Osteoblast (primary cell): ENCODE measurements at regions not wholly inside any gene's neighbourhood (a gene's known extent, or its start where the extent isn't known, plus 50 kb on each side); places are given as distances from the start of the nearest gene placed in this dataset.

Experiments used
- DNase-seq: peaks from one replicate; pipeline ENCODE4 v3.0.0; 2011; ENCODE audit warnings: low spot score, mixed read lengths; ENCODE audit not compliant: insufficient read length; ENCODE audit errors: missing footprints
- H2AFZ ChIP-seq: 2 replicates; pipeline ENCODE4 v1.6.0; 2011; ENCODE audit warnings: mild to moderate bottlenecking, low read length
- H3K27ac ChIP-seq: 2 replicates; pipeline ENCODE4 v1.5.1; 2011; ENCODE audit warnings: mild to moderate bottlenecking, low read depth, low read length, moderate library complexity
- H3K27me3 ChIP-seq: 2 replicates; pipeline ENCODE4 v1.6.0; 2012; ENCODE audit warnings: mild to moderate bottlenecking, control low read depth, inconsistent platforms, low read length, moderate library complexity; ENCODE audit not compliant: insufficient read depth
- H3K36me3 ChIP-seq: 2 replicates; pipeline ENCODE4 v1.5.1; 2011; ENCODE audit warnings: mild to moderate bottlenecking, low read length, control low read depth, moderate library complexity; ENCODE audit not compliant: insufficient read depth
- H3K4me1 ChIP-seq: 2 replicates; pipeline ENCODE4 v1.5.1; 2011; ENCODE audit warnings: mild to moderate bottlenecking, low read length, control low read depth, moderate library complexity; ENCODE audit not compliant: insufficient read depth
- H3K4me2 ChIP-seq: 2 replicates; pipeline ENCODE4 v1.6.0; 2011; ENCODE audit warnings: mild to moderate bottlenecking, low read length; ENCODE audit not compliant: insufficient read depth
- H3K4me3 ChIP-seq: fragments of 200-600 bp; sonication (generic); 3 replicates; pipeline ENCODE4 v1.5.1; 2012; ENCODE audit warnings: mild to moderate bottlenecking, low read length, inconsistent platforms; ENCODE audit not compliant: insufficient read depth
- H3K79me2 ChIP-seq: 2 replicates; pipeline ENCODE4 v1.6.0; 2012; ENCODE audit warnings: mild to moderate bottlenecking, low read length, control low read depth, inconsistent platforms; ENCODE audit not compliant: insufficient read depth
- H3K9me3 ChIP-seq: 2 replicates; pipeline ENCODE4 v1.5.1; 2011; ENCODE audit warnings: low read depth, low read length, control low read depth
- H4K20me1 ChIP-seq: 2 replicates; pipeline ENCODE4 v1.6.0; 2012; ENCODE audit warnings: mild to moderate bottlenecking, low read length, control low read depth; ENCODE audit not compliant: insufficient read depth
- TF ChIP-seq, protein P1 (sequence below): IDR thresholded peaks from 2 replicates; pipeline ENCODE4 v1.5.1; 2011; ENCODE audit warnings: mild to moderate bottlenecking, low read depth, low read length, moderate library complexity; ENCODE audit errors: extremely low read depth

GRCh38 chr3:13954741-13955483, 75.0 kb upstream of the WNT7A start:
- Histone ChIP-seq H3K79me2 (no peaks in the 10 kb centered on the region), H3K27me3 (no peaks in the 10 kb centered on the region), H3K4me3 (no peak overlapping the region), H3K4me1 (no peaks in the 10 kb centered on the region), H2AFZ (no peak overlapping the region), H3K36me3 (no peaks in the 10 kb centered on the region), H3K27ac (no peak overlapping the region), H3K9me3 (no peaks in the 10 kb centered on the region), H3K4me2 (no peak overlapping the region), H4K20me1 (no peaks in the 10 kb centered on the region)
- TF ChIP-seq, protein P1, sequence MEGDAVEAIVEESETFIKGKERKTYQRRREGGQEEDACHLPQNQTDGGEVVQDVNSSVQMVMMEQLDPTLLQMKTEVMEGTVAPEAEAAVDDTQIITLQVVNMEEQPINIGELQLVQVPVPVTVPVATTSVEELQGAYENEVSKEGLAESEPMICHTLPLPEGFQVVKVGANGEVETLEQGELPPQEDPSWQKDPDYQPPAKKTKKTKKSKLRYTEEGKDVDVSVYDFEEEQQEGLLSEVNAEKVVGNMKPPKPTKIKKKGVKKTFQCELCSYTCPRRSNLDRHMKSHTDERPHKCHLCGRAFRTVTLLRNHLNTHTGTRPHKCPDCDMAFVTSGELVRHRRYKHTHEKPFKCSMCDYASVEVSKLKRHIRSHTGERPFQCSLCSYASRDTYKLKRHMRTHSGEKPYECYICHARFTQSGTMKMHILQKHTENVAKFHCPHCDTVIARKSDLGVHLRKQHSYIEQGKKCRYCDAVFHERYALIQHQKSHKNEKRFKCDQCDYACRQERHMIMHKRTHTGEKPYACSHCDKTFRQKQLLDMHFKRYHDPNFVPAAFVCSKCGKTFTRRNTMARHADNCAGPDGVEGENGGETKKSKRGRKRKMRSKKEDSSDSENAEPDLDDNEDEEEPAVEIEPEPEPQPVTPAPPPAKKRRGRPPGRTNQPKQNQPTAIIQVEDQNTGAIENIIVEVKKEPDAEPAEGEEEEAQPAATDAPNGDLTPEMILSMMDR, result no peak
- DNase-seq, result no peak

DNA sequence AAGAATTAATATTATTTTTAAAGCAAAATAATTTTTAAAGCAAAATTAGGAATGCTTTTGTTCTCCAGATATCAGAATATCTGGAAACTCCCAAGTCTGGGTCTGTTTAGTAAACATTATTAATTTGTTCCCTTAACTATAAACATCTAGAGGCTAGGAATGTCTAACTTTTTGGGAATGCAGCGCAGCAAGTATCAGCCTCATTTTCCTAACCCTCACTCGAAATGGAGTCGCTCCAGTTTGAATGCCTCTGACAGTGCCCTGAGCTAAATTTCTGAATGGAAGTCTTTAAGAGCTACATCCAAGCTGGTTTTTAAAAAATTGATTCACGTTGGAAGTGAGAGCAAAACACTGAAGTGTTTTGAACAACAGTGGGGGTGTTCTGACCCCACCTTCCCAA, 74.4 kb upstream of the WNT7A start:
- TF ChIP-seq, protein P1, result no peak
- no peak overlapping the region for H2AFZ ChIP-seq
- no peak overlapping the region for H3K4me3 ChIP-seq
- DNase-seq, result no peak
- H3K79me2 ChIP-seq, result no peaks in the 10 kb centered on the region
- H4K20me1 ChIP-seq, result no peaks in the 10 kb centered on the region
- H3K4me1 ChIP-seq, result no peaks in the 10 kb centered on the region
- no peaks in the 10 kb centered on the region for H3K9me3 ChIP-seq
- H3K36me3 ChIP-seq, result no peaks in the 10 kb centered on the region
- H3K27ac ChIP-seq, result no peak overlapping the region
- H3K27me3 ChIP-seq, result no peaks in the 10 kb centered on the region
- H3K4me2 ChIP-seq, result no peak overlapping the region

DNA sequence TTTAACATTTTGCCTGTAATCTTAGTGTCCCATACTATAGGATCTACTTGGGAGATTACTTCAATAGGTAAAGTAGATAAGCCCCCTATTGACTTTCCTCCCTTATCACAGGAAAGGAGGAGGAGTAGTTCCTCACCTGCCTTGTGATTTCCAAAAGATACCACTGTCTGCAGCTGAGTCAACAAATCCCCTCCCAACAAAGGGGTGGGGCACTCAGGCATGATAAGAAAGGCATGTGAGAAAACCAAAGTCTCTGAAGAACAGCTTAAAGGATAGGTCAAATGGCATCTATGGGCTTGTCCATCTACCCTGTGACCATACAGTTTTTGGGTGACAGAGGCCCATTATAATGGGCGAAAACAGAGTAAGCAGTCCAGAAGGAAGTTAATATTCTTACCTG, 71.3 kb upstream of the WNT7A start:
- Histone ChIP-seq H2AFZ (no peak overlapping the region), H3K4me2 (no peak overlapping the region), H3K4me1 (no peaks in the 10 kb centered on the region), H3K9me3 (no peaks in the 10 kb centered on the region), H3K36me3 (no peaks in the 10 kb centered on the region), H3K27me3 (no peaks in the 10 kb centered on the region), H3K27ac (no peak overlapping the region), H3K79me2 (no peaks in the 10 kb centered on the region), H3K4me3 (no peak overlapping the region), H4K20me1 (no peaks in the 10 kb centered on the region)
- no peak for DNase-seq
- TF ChIP-seq, protein P1, result no peak

DNA sequence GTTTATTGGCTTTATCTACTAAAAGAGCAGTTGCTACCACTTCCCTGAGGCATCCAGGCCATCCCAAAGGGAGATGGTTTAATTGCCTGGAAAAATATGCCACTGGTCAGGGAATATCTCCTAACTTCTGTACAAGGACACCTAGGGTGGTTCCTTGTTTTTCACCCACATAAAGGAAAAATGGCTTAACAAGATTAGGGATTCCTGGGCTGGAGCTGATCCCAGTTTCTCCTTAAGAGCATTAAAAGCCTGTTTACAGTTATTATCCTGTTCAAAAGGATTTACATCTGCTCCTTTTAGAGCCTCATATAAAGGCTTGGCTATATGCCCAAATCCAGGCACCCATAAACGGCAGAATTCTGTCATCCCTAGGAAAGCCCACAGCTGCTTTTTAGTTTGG, 70.2 kb upstream of the WNT7A start:
- H3K36me3 ChIP-seq, result no peaks in the 10 kb centered on the region
- no peaks in the 10 kb centered on the region for H3K79me2 ChIP-seq
- no peak for DNase-seq
- H3K27me3 ChIP-seq, result no peaks in the 10 kb centered on the region
- H3K4me2 ChIP-seq, result no peak overlapping the region
- no peak overlapping the region for H2AFZ ChIP-seq
- no peaks in the 10 kb centered on the region for H3K4me1 ChIP-seq
- H3K27ac ChIP-seq, result no peak overlapping the region
- H4K20me1 ChIP-seq, result no peaks in the 10 kb centered on the region
- H3K4me3 ChIP-seq, result no peak overlapping the region
- no peaks in the 10 kb centered on the region for H3K9me3 ChIP-seq
- TF ChIP-seq, protein P1, result no peak
